Activated CD4-positive, alpha-beta T cell treated with anti-CD3 and anti-CD28 coated beads, Interleukin-2, amount 10 ng/mL, durations not matched to agents 24 days and 14 days (primary cell): ENCODE measurements at regions not wholly inside any gene's neighbourhood (a gene's known extent, or its start where the extent isn't known, plus 50 kb on each side); places are given as distances from the start of the nearest gene placed in this dataset.

ENCODE experiments used
- DNase-seq: peaks from one replicate; pipeline ENCODE4 v3.0.0; 2022
- H3K27ac Mint-ChIP-seq: one replicate; pipeline ENCODE4 v1.8.0; 2022; ENCODE audit warnings: mild to moderate bottlenecking, mixed read lengths
- H3K27me3 Mint-ChIP-seq: one replicate; pipeline ENCODE4 v1.8.0; 2022; ENCODE audit warnings: mixed read lengths
- H3K36me3 Mint-ChIP-seq: one replicate; pipeline ENCODE4 v1.8.0; 2022; ENCODE audit warnings: low read depth, mild to moderate bottlenecking, mixed read lengths
- H3K4me1 Mint-ChIP-seq: one replicate; pipeline ENCODE4 v1.8.0; 2021; ENCODE audit warnings: mixed read lengths
- H3K4me3 Mint-ChIP-seq: one replicate; pipeline ENCODE4 v1.8.0; 2022; ENCODE audit warnings: mild to moderate bottlenecking, moderate library complexity, mixed read lengths
- H3K9me3 Mint-ChIP-seq: one replicate; pipeline ENCODE4 v1.8.0; 2021; ENCODE audit warnings: mixed read lengths
- intact Hi-C: fragments of 100-400 bp; cut with micrococcal nuclease; formaldehyde crosslinking; loops from one replicate; pipeline ENCODE4 v1.15.1; 2023

- H3K9me3 Mint-ChIP-seq: no peaks in the 10 kb centered on the region
- H3K36me3 Mint-ChIP-seq: no peaks in the 10 kb centered on the region
- H3K4me3 Mint-ChIP-seq: no peak overlapping the region
- no peaks in the 10 kb centered on the region for H3K27me3 Mint-ChIP-seq
- no peak overlapping the region for H3K27ac Mint-ChIP-seq
- intact Hi-C loops: no loop called here
- H3K4me1 Mint-ChIP-seq: no peaks in the 10 kb centered on the region
- DNase-seq: no peak
Measured at GRCh38 chr13:34430294-34430693, 511.8 kb upstream of the NBEA start.

- Mint-ChIP-seq H3K27ac (no peak overlapping the region), H3K9me3 (no peaks in the 10 kb centered on the region), H3K36me3 (no peaks in the 10 kb centered on the region), H3K4me3 (no peak overlapping the region), H3K27me3 (no peaks in the 10 kb centered on the region), H3K4me1 (no peaks in the 10 kb centered on the region)
- intact Hi-C loops: no loop called here
- DNase-seq: no peak
Measured at GRCh38 chr13:34431827-34432581, 510.1 kb upstream of the NBEA start.

GRCh38 chr13:34435338-34435737 is 506.7 kb upstream of the NBEA start:
- no peaks in the 10 kb centered on the region for H3K9me3 Mint-ChIP-seq
- H3K27me3 Mint-ChIP-seq: no peaks in the 10 kb centered on the region
- H3K4me1 Mint-ChIP-seq: no peaks in the 10 kb centered on the region
- intact Hi-C loops: no loop called here
- H3K27ac Mint-ChIP-seq: no peak overlapping the region
- no peak overlapping the region for H3K4me3 Mint-ChIP-seq
- no peaks in the 10 kb centered on the region for H3K36me3 Mint-ChIP-seq
- no peak for DNase-seq

- H3K36me3 Mint-ChIP-seq: no peaks in the 10 kb centered on the region
- no peak overlapping the region for H3K27ac Mint-ChIP-seq
- H3K27me3 Mint-ChIP-seq: no peaks in the 10 kb centered on the region
- H3K4me1 Mint-ChIP-seq: no peaks in the 10 kb centered on the region
- intact Hi-C loops: no loop called here
- no peaks in the 10 kb centered on the region for H3K9me3 Mint-ChIP-seq
- no peak for DNase-seq
- no peak overlapping the region for H3K4me3 Mint-ChIP-seq
Measured at GRCh38 chr13:34437873-34438272, 504.2 kb upstream of the NBEA start.

GRCh38 chr13:34452831-34453230 is 489.2 kb upstream of the NBEA start:
- no peak for DNase-seq
- H3K27me3 Mint-ChIP-seq: no peaks in the 10 kb centered on the region
- H3K4me3 Mint-ChIP-seq: no peak overlapping the region
- H3K36me3 Mint-ChIP-seq: no peaks in the 10 kb centered on the region
- H3K9me3 Mint-ChIP-seq: no peaks in the 10 kb centered on the region
- H3K4me1 Mint-ChIP-seq: no peaks in the 10 kb centered on the region
- intact Hi-C loops: no loop called here
- no peak overlapping the region for H3K27ac Mint-ChIP-seq

GRCh38 chr13:34458756-34459715 is 483.0 kb upstream of the NBEA start:
- Mint-ChIP-seq H3K36me3 (no peaks in the 10 kb centered on the region), H3K9me3 (peaks cover 4% of the 10 kb centered on the region), H3K27me3 (no peaks in the 10 kb centered on the region), H3K4me3 (no peak overlapping the region), H3K4me1 (no peaks in the 10 kb centered on the region), H3K27ac (no peak overlapping the region)
- no peak for DNase-seq
- intact Hi-C loops: no loop called here

- intact Hi-C loops: no loop called here
- no peaks in the 10 kb centered on the region for H3K4me1 Mint-ChIP-seq
Measured at GRCh38 chr13:34459856-34460255, 482.2 kb upstream of the NBEA start.

GRCh38 chr13:34462843-34463242 is 479.2 kb upstream of the NBEA start:
- Mint-ChIP-seq H3K4me1 (no peaks in the 10 kb centered on the region), H3K27ac (no peak overlapping the region), H3K4me3 (no peak overlapping the region), H3K36me3 (no peaks in the 10 kb centered on the region), H3K9me3 (peaks cover 8% of the 10 kb centered on the region), H3K27me3 (no peaks in the 10 kb centered on the region)
- no peak for DNase-seq
- intact Hi-C loops: no loop called here

More at GRCh38 chr13:34459856-34460255, 482.2 kb upstream of the NBEA start:
- no peak for DNase-seq
- no peaks in the 10 kb centered on the region for H3K36me3 Mint-ChIP-seq
- no peaks in the 10 kb centered on the region for H3K27me3 Mint-ChIP-seq
- peaks cover 4% of the 10 kb centered on the region for H3K9me3 Mint-ChIP-seq
- H3K27ac Mint-ChIP-seq: no peak overlapping the region
- no peak overlapping the region for H3K4me3 Mint-ChIP-seq

GRCh38 chr13:34464011-34464410 is 478.1 kb upstream of the NBEA start:
- Mint-ChIP-seq H3K9me3 (peaks cover 8% of the 10 kb centered on the region), H3K4me1 (no peaks in the 10 kb centered on the region), H3K27me3 (no peaks in the 10 kb centered on the region), H3K27ac (no peak overlapping the region), H3K4me3 (no peak overlapping the region), H3K36me3 (no peaks in the 10 kb centered on the region)
- intact Hi-C loops: no loop called here
- no peak for DNase-seq

GRCh38 chr13:34465423-34465922 is 476.6 kb upstream of the NBEA start:
- Mint-ChIP-seq H3K4me3 (no peak overlapping the region), H3K4me1 (no peaks in the 10 kb centered on the region), H3K27ac (no peak overlapping the region), H3K36me3 (no peaks in the 10 kb centered on the region), H3K9me3 (peaks cover 8% of the 10 kb centered on the region), H3K27me3 (no peaks in the 10 kb centered on the region)
- no peak for DNase-seq
- intact Hi-C loops: no loop called here

- DNase-seq: no peak
- no peaks in the 10 kb centered on the region for H3K4me1 Mint-ChIP-seq
- H3K27me3 Mint-ChIP-seq: no peaks in the 10 kb centered on the region
- no peak overlapping the region for H3K27ac Mint-ChIP-seq
- H3K36me3 Mint-ChIP-seq: no peaks in the 10 kb centered on the region
- intact Hi-C loops: no loop called here
- peaks cover 8% of the 10 kb centered on the region for H3K9me3 Mint-ChIP-seq
- no peak overlapping the region for H3K4me3 Mint-ChIP-seq
Measured at GRCh38 chr13:34466301-34466700, 475.8 kb upstream of the NBEA start.

GRCh38 chr13:34467450-34468083 is 474.5 kb upstream of the NBEA start:
- Mint-ChIP-seq H3K4me1 (no peaks in the 10 kb centered on the region), H3K4me3 (no peak overlapping the region), H3K9me3 (peaks cover 8% of the 10 kb centered on the region), H3K36me3 (no peaks in the 10 kb centered on the region), H3K27me3 (no peaks in the 10 kb centered on the region), H3K27ac (no peak overlapping the region)
- DNase-seq: no peak
- intact Hi-C loops: no loop called here

GRCh38 chr13:34469196-34469986 is 472.7 kb upstream of the NBEA start:
- Mint-ChIP-seq H3K4me3 (no peak overlapping the region), H3K27me3 (no peaks in the 10 kb centered on the region), H3K27ac (no peak overlapping the region), H3K4me1 (no peaks in the 10 kb centered on the region), H3K36me3 (no peaks in the 10 kb centered on the region), H3K9me3 (peaks cover 3% of the 10 kb centered on the region)
- no peak for DNase-seq
- intact Hi-C loops: no loop called here
